ENCODE measurements at regions not wholly inside any gene's neighbourhood (a gene's known extent, or its start where the extent isn't known, plus 50 kb on each side); places are given as distances from the start of the nearest gene placed in this dataset.

DNA sequence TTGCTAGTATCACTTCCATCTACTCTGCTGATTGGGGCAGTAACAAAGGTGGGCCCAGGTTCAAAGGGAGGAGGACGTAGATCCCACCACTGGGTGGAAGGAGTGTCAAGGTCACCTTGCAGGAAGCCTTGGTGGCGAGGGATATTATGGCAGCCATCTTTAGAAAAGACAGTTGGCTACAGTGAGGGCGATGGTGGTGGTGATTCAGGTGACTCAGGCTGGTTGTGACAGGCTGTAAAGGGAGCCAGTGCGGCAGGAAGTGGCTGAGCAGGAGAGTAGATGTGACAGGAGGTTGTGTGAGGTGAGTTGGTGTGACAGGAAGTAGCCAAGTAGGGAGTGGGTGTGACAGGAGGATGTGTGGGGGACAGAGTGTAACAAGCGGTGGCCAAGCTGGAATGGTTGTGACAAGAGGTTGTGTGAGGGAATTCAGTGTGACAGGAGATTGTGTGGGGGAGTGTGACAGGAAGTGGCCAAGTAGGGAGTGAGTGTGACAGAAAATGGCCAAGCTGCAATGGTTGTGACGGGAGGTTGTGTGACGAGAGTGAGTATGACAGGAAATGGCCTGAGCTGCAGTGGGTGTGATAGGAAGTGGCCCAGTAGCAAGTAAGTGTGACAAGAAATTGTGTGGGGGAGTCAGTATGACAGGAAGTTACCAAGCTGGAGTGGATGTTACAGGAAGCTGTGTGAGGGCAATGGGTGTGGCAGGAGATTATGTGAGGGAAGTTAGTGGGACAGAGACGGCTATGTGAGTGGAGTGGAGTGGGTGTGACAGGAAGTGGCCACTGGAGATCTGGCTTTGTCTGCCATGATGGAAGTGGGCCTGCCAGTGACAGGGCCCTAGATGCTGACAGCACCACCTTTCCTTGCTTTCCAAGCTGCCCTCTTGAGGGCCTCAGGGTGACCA, 136.5 kb upstream of the MYL2 start:
- Histone ChIP-seq H3K27me3 (ENCODE audit: control insufficient read depth in 5 of 5, insufficient read depth in 4 of 5, low read length in 5 of 5) (peaks cover 0 to 11% (median 2%) of the 10 kb centered on the region in 5 donors), H3K4me3 (ENCODE audit: low read depth in 1 of 5, low read length in 5 of 5) (no peak overlapping the region), H3K27ac (ENCODE audit: low read depth, low read length) (no peak overlapping the region), H3K9ac (ENCODE audit: low read length in 5 of 5) (no peak overlapping the region), H3K36me3 (ENCODE audit: control insufficient read depth in 5 of 5, insufficient read depth in 5 of 5, low read length in 5 of 5) (no peaks in the 10 kb centered on the region), H3K9me3 (ENCODE audit: control insufficient read depth in 5 of 5, low read length in 5 of 5) (peaks cover 0 to 9% (median 3%) of the 10 kb centered on the region in 5 donors), H3K4me1 (ENCODE audit: control insufficient read depth in 5 of 5, insufficient read depth in 5 of 5, low read length in 5 of 5) (peaks cover 0 to 6% (median 3%) of the 10 kb centered on the region in 5 donors)

DNA sequence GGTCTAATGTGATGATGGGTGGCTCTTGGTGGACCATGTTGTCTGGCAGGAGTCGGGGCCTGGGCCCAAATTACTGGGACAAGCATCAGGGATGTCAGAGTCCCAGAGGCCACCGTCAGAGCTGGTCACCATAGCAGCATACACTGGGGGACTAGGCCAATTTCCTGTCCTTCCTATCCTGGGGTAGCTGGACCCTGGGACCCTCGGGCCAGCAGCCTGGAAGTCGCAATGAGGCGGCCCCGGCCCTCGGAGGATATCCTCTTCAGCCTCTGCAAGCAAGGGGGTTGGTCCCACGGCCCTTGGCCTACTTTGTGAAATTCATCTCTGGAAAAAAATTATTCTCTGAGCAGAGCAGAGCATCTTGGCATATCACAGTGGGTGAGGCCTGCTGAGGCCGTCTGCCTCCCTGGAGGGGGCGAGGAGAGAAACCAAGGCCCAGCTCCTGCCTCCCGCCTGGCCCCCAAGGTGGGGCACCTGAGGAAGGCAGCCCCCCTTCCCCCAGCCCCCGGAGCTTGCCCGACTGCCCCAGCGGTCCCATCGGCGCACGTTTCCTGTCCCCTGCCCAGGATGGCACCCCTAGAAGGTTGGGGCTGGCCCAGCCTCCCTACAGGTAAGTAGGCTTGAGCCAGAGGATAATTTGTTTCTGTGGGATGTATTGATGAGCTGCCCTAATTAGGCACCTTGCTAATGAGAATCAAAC, 135.0 kb upstream of the MYL2 start:
- peaks cover 0 to 6% (median 3%) of the 10 kb centered on the region in 5 donors for H3K4me1 ChIP-seq (ENCODE audit: control insufficient read depth in 5 of 5, insufficient read depth in 5 of 5, low read length in 5 of 5)
- no peak overlapping the region for H3K4me3 ChIP-seq (ENCODE audit: low read depth in 1 of 5, low read length in 5 of 5)
- no peak overlapping the region for H3K9ac ChIP-seq (ENCODE audit: low read length in 5 of 5)
- H3K9me3 ChIP-seq (ENCODE audit: control insufficient read depth in 5 of 5, low read length in 5 of 5): peaks cover 0 to 9% (median 7%) of the 10 kb centered on the region in 5 donors
- peaks cover 0 to 7% (median 0%) of the 10 kb centered on the region in 5 donors for H3K27me3 ChIP-seq (ENCODE audit: control insufficient read depth in 5 of 5, insufficient read depth in 4 of 5, low read length in 5 of 5)
- H3K27ac ChIP-seq (ENCODE audit: low read depth, low read length): no peak overlapping the region
- no peaks in the 10 kb centered on the region for H3K36me3 ChIP-seq (ENCODE audit: control insufficient read depth in 5 of 5, insufficient read depth in 5 of 5, low read length in 5 of 5)

DNA sequence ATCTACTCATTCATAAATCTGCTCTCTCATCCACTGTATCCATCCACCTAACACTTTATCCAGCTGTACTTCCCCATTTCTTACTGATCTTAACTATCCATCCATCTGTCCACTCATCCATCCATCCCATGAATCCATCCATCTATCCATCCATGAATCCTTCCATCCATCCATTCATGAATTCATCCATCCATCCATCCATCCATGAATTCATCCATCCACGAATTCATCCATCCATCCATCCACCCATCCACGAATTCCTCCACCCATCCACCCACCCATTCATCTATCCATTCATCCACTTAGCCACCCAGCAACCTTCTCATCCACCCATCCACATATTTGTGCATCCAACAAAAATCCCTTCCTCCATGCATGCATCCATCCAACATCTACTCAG, 128.6 kb upstream of the MYL2 start:
- Histone ChIP-seq H3K9me3 (ENCODE audit: control insufficient read depth in 5 of 5, low read length in 5 of 5) (peaks cover 2 to 9% (median 4%) of the 10 kb centered on the region in 5 donors), H3K4me3 (ENCODE audit: low read depth in 1 of 5, low read length in 5 of 5) (no peak overlapping the region), H3K27ac (ENCODE audit: low read depth, low read length) (no peak overlapping the region), H3K9ac (ENCODE audit: low read length in 5 of 5) (no peak overlapping the region), H3K27me3 (ENCODE audit: control insufficient read depth in 5 of 5, insufficient read depth in 4 of 5, low read length in 5 of 5) (peaks cover 2 to 25% (median 11%) of the 10 kb centered on the region in 5 donors), H3K36me3 (ENCODE audit: control insufficient read depth in 5 of 5, insufficient read depth in 5 of 5, low read length in 5 of 5) (no peaks in the 10 kb centered on the region), H3K4me1 (ENCODE audit: control insufficient read depth in 5 of 5, insufficient read depth in 5 of 5, low read length in 5 of 5) (peaks cover 0 to 1% (median 0%) of the 10 kb centered on the region in 5 donors)

DNA sequence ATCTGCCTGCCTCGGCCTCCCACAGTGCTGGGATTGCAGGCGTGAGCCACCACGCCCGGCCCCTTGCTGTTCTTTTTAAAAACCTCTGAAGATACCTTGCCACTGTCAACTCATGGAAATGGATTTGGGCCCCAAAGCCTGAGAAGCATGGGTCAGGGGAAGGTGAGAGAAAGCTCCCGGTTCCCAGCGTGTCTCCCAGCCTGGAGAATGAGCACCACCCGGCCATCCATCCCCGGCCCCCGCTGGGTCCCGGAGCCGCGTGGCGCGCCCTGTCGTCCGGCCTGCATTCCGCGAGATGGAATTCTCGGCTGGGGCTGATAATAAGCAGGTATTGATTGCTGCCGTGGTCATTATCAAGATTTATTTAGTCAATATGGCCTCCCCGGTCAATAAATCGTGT, 126.5 kb upstream of the MYL2 start:
- H3K9ac ChIP-seq (ENCODE audit: low read length in 5 of 5): no peak overlapping the region
- H3K4me1 ChIP-seq (ENCODE audit: control insufficient read depth in 5 of 5, insufficient read depth in 5 of 5, low read length in 5 of 5): no peaks in the 10 kb centered on the region
- H3K36me3 ChIP-seq (ENCODE audit: control insufficient read depth in 5 of 5, insufficient read depth in 5 of 5, low read length in 5 of 5): no peaks in the 10 kb centered on the region
- peaks cover 2 to 28% (median 10%) of the 10 kb centered on the region in 5 donors for H3K27me3 ChIP-seq (ENCODE audit: control insufficient read depth in 5 of 5, insufficient read depth in 4 of 5, low read length in 5 of 5)
- no peak overlapping the region for H3K27ac ChIP-seq (ENCODE audit: low read depth, low read length)
- H3K9me3 ChIP-seq (ENCODE audit: control insufficient read depth in 5 of 5, low read length in 5 of 5): peaks cover 0 to 9% (median 2%) of the 10 kb centered on the region in 5 donors
- no peak overlapping the region for H3K4me3 ChIP-seq (ENCODE audit: low read depth in 1 of 5, low read length in 5 of 5)

DNA sequence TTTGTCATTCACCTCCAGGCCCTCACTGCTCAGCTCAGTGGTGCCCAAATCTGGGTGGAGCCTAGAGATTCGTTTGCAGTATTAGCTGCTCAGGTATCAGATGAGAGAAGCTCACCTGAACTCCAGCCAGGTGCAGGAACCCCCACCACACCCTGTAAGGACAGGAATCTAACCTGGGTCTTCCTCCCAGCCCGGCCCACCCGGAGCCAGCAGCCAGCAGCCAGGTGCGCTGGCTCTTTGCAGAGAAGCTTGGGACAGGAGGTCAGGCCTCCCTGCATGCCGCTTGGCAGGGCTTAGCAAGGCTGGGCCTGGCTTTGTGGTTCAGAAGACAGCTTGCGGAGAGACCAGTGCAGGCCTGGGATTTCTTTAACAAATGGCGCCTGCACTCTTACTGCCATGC, 125.6 kb upstream of the MYL2 start:
- Histone ChIP-seq H3K27ac (ENCODE audit: low read depth, low read length) (no peak overlapping the region), H3K36me3 (ENCODE audit: control insufficient read depth in 5 of 5, insufficient read depth in 5 of 5, low read length in 5 of 5) (no peaks in the 10 kb centered on the region), H3K9ac (ENCODE audit: low read length in 5 of 5) (no peak overlapping the region), H3K4me1 (ENCODE audit: control insufficient read depth in 5 of 5, insufficient read depth in 5 of 5, low read length in 5 of 5) (no peaks in the 10 kb centered on the region), H3K4me3 (ENCODE audit: low read depth in 1 of 5, low read length in 5 of 5) (no peak overlapping the region), H3K9me3 (ENCODE audit: control insufficient read depth in 5 of 5, low read length in 5 of 5) (peaks cover 0 to 4% (median under 1%) of the 10 kb centered on the region in 5 donors), H3K27me3 (ENCODE audit: control insufficient read depth in 5 of 5, insufficient read depth in 4 of 5, low read length in 5 of 5) (peaks cover 2 to 28% (median 10%) of the 10 kb centered on the region in 5 donors)

DNA sequence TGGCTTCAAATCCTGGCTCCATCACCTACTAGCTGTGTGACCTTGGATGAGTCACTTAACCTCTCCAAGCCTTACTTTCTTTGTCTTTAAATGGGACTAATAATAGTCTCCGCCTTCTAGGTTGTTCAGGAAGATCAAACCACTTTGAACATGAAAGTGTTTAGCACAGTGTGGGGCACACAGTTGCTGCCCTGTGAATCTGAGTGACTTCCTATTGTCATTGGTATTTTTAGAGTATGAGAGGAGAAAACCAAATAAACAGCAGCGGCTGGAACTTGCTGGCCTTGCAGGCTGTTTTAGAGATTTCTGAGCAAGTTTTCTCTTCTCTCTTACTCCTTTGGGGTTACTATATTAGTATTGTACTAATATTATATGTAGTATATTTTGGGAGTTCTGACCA, 120.7 kb upstream of the MYL2 start:
- Histone ChIP-seq H3K4me1 (ENCODE audit: control insufficient read depth in 5 of 5, insufficient read depth in 5 of 5, low read length in 5 of 5) (no peaks in the 10 kb centered on the region), H3K36me3 (ENCODE audit: control insufficient read depth in 5 of 5, insufficient read depth in 5 of 5, low read length in 5 of 5) (no peaks in the 10 kb centered on the region), H3K27ac (ENCODE audit: low read depth, low read length) (no peak overlapping the region), H3K27me3 (ENCODE audit: control insufficient read depth in 5 of 5, insufficient read depth in 4 of 5, low read length in 5 of 5) (peaks cover 16 to 30% (median 19%) of the 10 kb centered on the region in 5 donors), H3K9ac (ENCODE audit: low read length in 5 of 5) (no peak overlapping the region), H3K4me3 (ENCODE audit: low read depth in 1 of 5, low read length in 5 of 5) (no peak overlapping the region), H3K9me3 (ENCODE audit: control insufficient read depth in 5 of 5, low read length in 5 of 5) (peaks cover 0 to 4% (median 0%) of the 10 kb centered on the region in 5 donors)

DNA sequence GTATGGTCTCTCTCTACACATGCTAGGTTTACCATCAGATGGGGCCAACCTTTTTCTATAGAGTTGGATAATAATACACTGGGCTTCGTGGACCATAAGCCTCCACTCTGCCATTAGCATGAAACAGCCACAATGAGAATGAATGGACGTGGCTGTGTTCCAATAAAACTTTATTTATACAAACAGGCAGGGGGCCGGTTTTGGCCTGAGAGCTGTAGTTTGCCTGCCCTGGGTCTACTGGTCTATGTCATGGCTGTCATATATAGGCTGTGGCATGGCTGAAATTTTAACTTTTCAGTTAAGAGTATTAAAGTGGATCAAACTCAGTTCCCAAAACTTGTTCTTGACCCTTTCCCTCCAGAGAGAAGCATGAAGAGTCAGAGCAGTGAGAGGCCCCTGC, 120.3 kb upstream of the MYL2 start:
- Histone ChIP-seq H3K4me3 (ENCODE audit: low read depth in 1 of 5, low read length in 5 of 5) (no peak overlapping the region), H3K9me3 (ENCODE audit: control insufficient read depth in 5 of 5, low read length in 5 of 5) (peaks cover 0 to 4% (median 0%) of the 10 kb centered on the region in 5 donors), H3K27ac (ENCODE audit: low read depth, low read length) (no peak overlapping the region), H3K4me1 (ENCODE audit: control insufficient read depth in 5 of 5, insufficient read depth in 5 of 5, low read length in 5 of 5) (peaks cover 0 to 3% (median 0%) of the 10 kb centered on the region in 5 donors), H3K9ac (ENCODE audit: low read length in 5 of 5) (no peak overlapping the region), H3K27me3 (ENCODE audit: control insufficient read depth in 5 of 5, insufficient read depth in 4 of 5, low read length in 5 of 5) (peaks cover 19 to 34% (median 23%) of the 10 kb centered on the region in 5 donors), H3K36me3 (ENCODE audit: control insufficient read depth in 5 of 5, insufficient read depth in 5 of 5, low read length in 5 of 5) (no peaks in the 10 kb centered on the region)

DNA sequence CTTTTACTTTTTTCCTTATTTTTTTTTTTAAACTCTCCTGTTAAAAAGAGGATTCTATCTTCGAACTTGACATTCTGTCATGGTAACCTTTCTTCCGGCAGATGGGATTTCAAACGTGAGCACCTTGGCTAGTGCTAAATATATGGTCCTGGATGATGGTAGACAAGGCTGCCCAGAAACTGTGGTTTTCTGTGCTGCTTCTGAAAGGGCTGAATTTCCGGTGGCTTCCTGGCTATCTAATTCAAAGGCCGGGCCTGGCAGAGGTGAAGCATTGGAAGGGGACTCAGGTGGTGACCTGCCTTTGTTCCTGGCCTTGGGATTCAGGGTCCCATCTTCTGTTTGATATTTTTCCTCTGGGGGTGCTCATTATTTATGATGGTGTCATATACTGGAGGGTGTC, 118.6 kb upstream of the MYL2 start:
- no peak overlapping the region for H3K9ac ChIP-seq (ENCODE audit: low read length in 5 of 5)
- no peak overlapping the region for H3K4me3 ChIP-seq (ENCODE audit: low read depth in 1 of 5, low read length in 5 of 5)
- H3K27ac ChIP-seq (ENCODE audit: low read depth, low read length): no peak overlapping the region
- peaks cover 0 to 7% (median 2%) of the 10 kb centered on the region in 5 donors for H3K4me1 ChIP-seq (ENCODE audit: control insufficient read depth in 5 of 5, insufficient read depth in 5 of 5, low read length in 5 of 5)
- no peaks in the 10 kb centered on the region for H3K36me3 ChIP-seq (ENCODE audit: control insufficient read depth in 5 of 5, insufficient read depth in 5 of 5, low read length in 5 of 5)
- H3K27me3 ChIP-seq (ENCODE audit: control insufficient read depth in 5 of 5, insufficient read depth in 4 of 5, low read length in 5 of 5): peaks cover 25 to 37% (median 27%) of the 10 kb centered on the region in 5 donors
- peaks cover 0 to 2% (median 0%) of the 10 kb centered on the region in 5 donors for H3K9me3 ChIP-seq (ENCODE audit: control insufficient read depth in 5 of 5, low read length in 5 of 5)

DNA sequence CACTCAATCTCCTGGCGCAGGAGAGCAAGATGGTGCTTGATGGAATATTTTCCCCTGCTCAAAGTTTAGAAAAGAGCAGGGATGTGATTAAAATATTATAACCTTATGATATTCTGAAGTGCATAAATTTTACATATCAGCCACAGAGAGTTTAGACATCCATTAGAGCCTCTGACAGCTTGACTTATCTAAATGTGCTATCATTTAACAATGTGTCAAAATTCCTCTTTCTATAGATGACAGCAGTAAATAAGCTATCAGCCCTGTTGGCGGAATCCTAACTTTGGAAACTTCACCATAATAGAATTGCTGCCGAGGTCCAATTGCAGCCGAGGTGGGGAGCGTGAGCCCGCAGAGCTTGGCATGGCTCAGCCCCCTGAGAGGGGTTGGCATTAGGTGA, 117.7 kb upstream of the MYL2 start:
- peaks cover 26 to 39% (median 31%) of the 10 kb centered on the region in 5 donors for H3K27me3 ChIP-seq (ENCODE audit: control insufficient read depth in 5 of 5, insufficient read depth in 4 of 5, low read length in 5 of 5)
- H3K36me3 ChIP-seq (ENCODE audit: control insufficient read depth in 5 of 5, insufficient read depth in 5 of 5, low read length in 5 of 5): no peaks in the 10 kb centered on the region
- H3K9me3 ChIP-seq (ENCODE audit: control insufficient read depth in 5 of 5, low read length in 5 of 5): peaks cover 0 to 2% (median 0%) of the 10 kb centered on the region in 5 donors
- H3K4me1 ChIP-seq (ENCODE audit: control insufficient read depth in 5 of 5, insufficient read depth in 5 of 5, low read length in 5 of 5): peaks cover 0 to 11% (median 6%) of the 10 kb centered on the region in 5 donors
- H3K4me3 ChIP-seq (ENCODE audit: low read depth in 1 of 5, low read length in 5 of 5): no peak overlapping the region
- H3K27ac ChIP-seq (ENCODE audit: low read depth, low read length): no peak overlapping the region
- H3K9ac ChIP-seq (ENCODE audit: low read length in 5 of 5): no peak overlapping the region

DNA sequence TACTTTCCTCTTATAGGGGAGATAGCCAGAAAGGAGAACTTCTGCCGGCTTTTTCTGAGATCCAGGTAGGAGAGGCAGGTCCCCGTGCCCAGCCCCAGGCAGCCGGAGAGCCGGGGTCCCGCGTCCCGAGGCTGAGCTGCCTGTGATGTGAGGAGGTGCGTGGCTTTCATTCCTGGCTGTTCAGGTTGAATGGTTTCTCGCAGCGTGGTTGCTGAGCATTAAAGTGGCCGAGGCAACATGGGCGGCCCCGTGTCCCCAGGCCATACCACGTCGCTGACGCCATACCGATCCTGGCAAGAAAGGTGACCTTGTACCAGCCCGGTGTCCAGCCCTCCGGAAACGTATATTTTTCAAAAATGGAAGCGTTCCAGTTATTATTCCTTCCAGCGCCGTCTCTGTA, 116.7 kb upstream of the MYL2 start:
- H3K27ac ChIP-seq (ENCODE audit: low read depth, low read length): no peak overlapping the region
- H3K9me3 ChIP-seq (ENCODE audit: control insufficient read depth in 5 of 5, low read length in 5 of 5): peaks cover 0 to 2% (median 0%) of the 10 kb centered on the region in 5 donors
- H3K9ac ChIP-seq (ENCODE audit: low read length in 5 of 5): no peak overlapping the region
- peaks cover 30 to 49% (median 40%) of the 10 kb centered on the region in 5 donors for H3K27me3 ChIP-seq (ENCODE audit: control insufficient read depth in 5 of 5, insufficient read depth in 4 of 5, low read length in 5 of 5)
- H3K4me3 ChIP-seq (ENCODE audit: low read depth in 1 of 5, low read length in 5 of 5): no peak overlapping the region
- no peaks in the 10 kb centered on the region for H3K36me3 ChIP-seq (ENCODE audit: control insufficient read depth in 5 of 5, insufficient read depth in 5 of 5, low read length in 5 of 5)
- peaks cover 0 to 11% (median 6%) of the 10 kb centered on the region in 5 donors for H3K4me1 ChIP-seq (ENCODE audit: control insufficient read depth in 5 of 5, insufficient read depth in 5 of 5, low read length in 5 of 5)

Measured in subcutaneous abdominal adipose tissue (tissue), 5 donors.